ENCODE measurements at regions not wholly inside any gene's neighbourhood (a gene's known extent, or its start where the extent isn't known, plus 50 kb on each side); places are given as distances from the start of the nearest gene placed in this dataset.

DNA sequence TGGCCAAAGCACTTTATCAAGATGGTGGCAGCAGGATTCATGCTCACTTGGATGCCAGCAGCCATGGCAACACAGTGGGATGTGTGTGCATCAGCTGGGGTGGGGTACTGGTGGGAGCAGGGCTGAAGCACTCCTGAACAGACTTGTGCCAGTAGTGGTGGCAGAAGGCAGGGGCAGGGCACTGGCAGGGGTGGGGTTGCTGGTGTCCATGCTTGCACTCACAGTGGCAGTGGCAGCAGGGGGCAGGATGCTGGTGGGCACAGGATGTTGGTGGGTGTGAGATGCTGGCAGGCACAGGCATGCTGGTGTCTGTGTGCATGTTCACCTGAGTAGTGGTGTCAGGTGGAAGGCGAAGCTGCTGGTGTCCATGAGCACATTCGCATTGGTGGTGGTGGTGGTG, 161.0 kb upstream of the PMFBP1 start:
- TF ChIP-seq, protein P1, sequence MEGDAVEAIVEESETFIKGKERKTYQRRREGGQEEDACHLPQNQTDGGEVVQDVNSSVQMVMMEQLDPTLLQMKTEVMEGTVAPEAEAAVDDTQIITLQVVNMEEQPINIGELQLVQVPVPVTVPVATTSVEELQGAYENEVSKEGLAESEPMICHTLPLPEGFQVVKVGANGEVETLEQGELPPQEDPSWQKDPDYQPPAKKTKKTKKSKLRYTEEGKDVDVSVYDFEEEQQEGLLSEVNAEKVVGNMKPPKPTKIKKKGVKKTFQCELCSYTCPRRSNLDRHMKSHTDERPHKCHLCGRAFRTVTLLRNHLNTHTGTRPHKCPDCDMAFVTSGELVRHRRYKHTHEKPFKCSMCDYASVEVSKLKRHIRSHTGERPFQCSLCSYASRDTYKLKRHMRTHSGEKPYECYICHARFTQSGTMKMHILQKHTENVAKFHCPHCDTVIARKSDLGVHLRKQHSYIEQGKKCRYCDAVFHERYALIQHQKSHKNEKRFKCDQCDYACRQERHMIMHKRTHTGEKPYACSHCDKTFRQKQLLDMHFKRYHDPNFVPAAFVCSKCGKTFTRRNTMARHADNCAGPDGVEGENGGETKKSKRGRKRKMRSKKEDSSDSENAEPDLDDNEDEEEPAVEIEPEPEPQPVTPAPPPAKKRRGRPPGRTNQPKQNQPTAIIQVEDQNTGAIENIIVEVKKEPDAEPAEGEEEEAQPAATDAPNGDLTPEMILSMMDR (IDR thresholded peaks at IDR 0.05) = no peak
- TF ChIP-seq POLR2A (IDR thresholded peaks at IDR 0.05) = no peak

Data from sigmoid colon (tissue), 3 donors.